ENCODE measurements at regions not wholly inside any gene's neighbourhood (a gene's known extent, or its start where the extent isn't known, plus 50 kb on each side); places are given as distances from the start of the nearest gene placed in this dataset.

- in situ Hi-C loops (cut with HindIII; ENCODE audit: low pct_unique_long_range_greater_than_20kb, low sequenced_read_pairs): no loop called here
- TF ChIP-seq TCF7L2 (IDR thresholded peaks at IDR 0.05; ENCODE audit: low read depth, low read length) (no peak), REST (IDR thresholded peaks at IDR 0.05; ENCODE audit: insufficient read depth in 1 of 2, low read depth in 2 of 2, low read length in 1 of 2) (no peak), POLR2AphosphoS5 (IDR thresholded peaks at IDR 0.05; ENCODE audit: low read depth, low read length) (no peak), SIN3A (IDR thresholded peaks at IDR 0.05; ENCODE audit: borderline replicate concordance, insufficient read depth, low read depth, low read length) (no peak)
- TF ChIP-seq, protein P1, sequence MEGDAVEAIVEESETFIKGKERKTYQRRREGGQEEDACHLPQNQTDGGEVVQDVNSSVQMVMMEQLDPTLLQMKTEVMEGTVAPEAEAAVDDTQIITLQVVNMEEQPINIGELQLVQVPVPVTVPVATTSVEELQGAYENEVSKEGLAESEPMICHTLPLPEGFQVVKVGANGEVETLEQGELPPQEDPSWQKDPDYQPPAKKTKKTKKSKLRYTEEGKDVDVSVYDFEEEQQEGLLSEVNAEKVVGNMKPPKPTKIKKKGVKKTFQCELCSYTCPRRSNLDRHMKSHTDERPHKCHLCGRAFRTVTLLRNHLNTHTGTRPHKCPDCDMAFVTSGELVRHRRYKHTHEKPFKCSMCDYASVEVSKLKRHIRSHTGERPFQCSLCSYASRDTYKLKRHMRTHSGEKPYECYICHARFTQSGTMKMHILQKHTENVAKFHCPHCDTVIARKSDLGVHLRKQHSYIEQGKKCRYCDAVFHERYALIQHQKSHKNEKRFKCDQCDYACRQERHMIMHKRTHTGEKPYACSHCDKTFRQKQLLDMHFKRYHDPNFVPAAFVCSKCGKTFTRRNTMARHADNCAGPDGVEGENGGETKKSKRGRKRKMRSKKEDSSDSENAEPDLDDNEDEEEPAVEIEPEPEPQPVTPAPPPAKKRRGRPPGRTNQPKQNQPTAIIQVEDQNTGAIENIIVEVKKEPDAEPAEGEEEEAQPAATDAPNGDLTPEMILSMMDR (IDR thresholded peaks at IDR 0.05): no peak
- CTCF ChIA-PET: no interaction called here
Measured at GRCh38 chr2:21420553-21421335, 297.0 kb downstream of the TDRD15 start.

DNA sequence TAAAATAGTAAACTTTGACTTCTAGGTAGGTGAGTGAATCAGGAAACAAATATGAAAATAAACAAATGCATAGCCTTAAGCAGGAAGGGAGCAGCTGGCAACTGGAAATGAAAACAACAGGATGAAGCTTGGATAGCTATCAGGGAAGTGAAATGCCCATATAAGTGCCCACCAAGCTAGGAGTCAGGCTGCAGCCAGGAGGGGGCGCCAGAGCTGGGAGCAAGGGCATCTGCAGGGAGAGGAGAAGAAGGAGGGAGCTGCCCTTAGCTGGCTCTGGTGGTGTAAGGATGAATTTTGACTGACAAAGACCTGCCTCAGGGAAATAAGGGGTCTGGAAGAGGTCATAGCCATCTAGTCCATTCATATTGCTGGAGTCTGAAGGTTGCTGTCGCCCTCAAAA is 298.3 kb downstream of the TDRD15 start:
- H3K9me3 ChIP-seq (ENCODE audit: control insufficient read depth, insufficient read depth, low read depth, low read length): no peaks in the 10 kb centered on the region
- DNase-seq (ENCODE audit: low read depth, low spot score) (no peak), ATAC-seq (no peak)
- no TSS peak for BruUV-seq (replicated peaks)
- ChIA-PET CTCF (interaction anchor here (0.7 kb wide), 1 partner anchor 539 kb away, joined by 3 read pairs; no protein-coding TSS in a partner anchor), POLR2A (no interaction called here)
- no peaks in the 10 kb centered on the region for H3K4me1 ChIP-seq (ENCODE audit: control insufficient read depth, insufficient read depth, low read length)
- intact Hi-C loops (cut with micrococcal nuclease; ENCODE audit: unreplicated experiment) (no loop called here), in situ Hi-C loops (cut with HindIII; ENCODE audit: low pct_unique_long_range_greater_than_20kb, low sequenced_read_pairs) (no loop called here)
- no peak for TF ChIP-seq REST (IDR thresholded peaks at IDR 0.05; ENCODE audit: insufficient read depth in 1 of 2, low read depth in 2 of 2, low read length in 1 of 2)
- no peak for TF ChIP-seq POLR2AphosphoS5 (IDR thresholded peaks at IDR 0.05; ENCODE audit: low read depth, low read length)
- TF ChIP-seq, protein P1 (IDR thresholded peaks at IDR 0.05): peak; percentile 55
- H3K27me3 ChIP-seq (ENCODE audit: control insufficient read depth, insufficient read depth, low read length): no peaks in the 10 kb centered on the region
- H3K4me3 ChIP-seq (ENCODE audit: low read depth in 2 of 2, low read length in 2 of 2): no peak overlapping the region
- H3K36me3 ChIP-seq (ENCODE audit: control insufficient read depth, insufficient read depth, low read length): no peaks in the 10 kb centered on the region
- no peak overlapping the region for H3K27ac ChIP-seq (ENCODE audit: low read length)

More at GRCh38 chr2:21420553-21421335, 297.0 kb downstream of the TDRD15 start:
- H3K4me1 ChIP-seq (ENCODE audit: control insufficient read depth, insufficient read depth, low read length): no peaks in the 10 kb centered on the region
- no TSS peak for BruUV-seq (replicated peaks)
- no peaks in the 10 kb centered on the region for H3K9me3 ChIP-seq (ENCODE audit: control insufficient read depth, insufficient read depth, low read depth, low read length)
- POLR2A ChIA-PET: no interaction called here
- DNase-seq (ENCODE audit: low read depth, low spot score) (no peak), ATAC-seq (no peak)
- H3K27me3 ChIP-seq (ENCODE audit: control insufficient read depth, insufficient read depth, low read length): no peaks in the 10 kb centered on the region
- H3K27ac ChIP-seq (ENCODE audit: low read length): no peak overlapping the region
- H3K4me3 ChIP-seq (ENCODE audit: low read depth in 2 of 2, low read length in 2 of 2): no peak overlapping the region
- intact Hi-C loops (cut with micrococcal nuclease; ENCODE audit: unreplicated experiment): no loop called here
- H3K36me3 ChIP-seq (ENCODE audit: control insufficient read depth, insufficient read depth, low read length): no peaks in the 10 kb centered on the region

All from Panc1 (cell line).